ENCODE measurements at regions not wholly inside any gene's neighbourhood (a gene's known extent, or its start where the extent isn't known, plus 50 kb on each side); places are given as distances from the start of the nearest gene placed in this dataset.

- no peak for DNase-seq (ENCODE audit: low read depth, low spot score)
These were observed 200.5 kb upstream of the ACTBL2 start for GRCh38 chr5:57683036-57683630.

GRCh38 chr5:57681942-57682341 is 199.3 kb upstream of the ACTBL2 start:
- no peak for DNase-seq (ENCODE audit: low read depth, low spot score)

- no peak for DNase-seq (ENCODE audit: low read depth, low spot score)
These were observed 198.1 kb upstream of the ACTBL2 start for GRCh38 chr5:57680686-57681085.

- DNase-seq (ENCODE audit: low read depth, low spot score): no peak
These were observed 194.6 kb upstream of the ACTBL2 start for GRCh38 chr5:57677235-57677634.

GRCh38 chr5:57676222-57677098 is 193.8 kb upstream of the ACTBL2 start:
- DNase-seq (ENCODE audit: low read depth, low spot score): no peak

- DNase-seq (ENCODE audit: low read depth, low spot score): no peak
These were observed 192.6 kb upstream of the ACTBL2 start for GRCh38 chr5:57675236-57675635.

GRCh38 chr5:57671371-57671770 is 188.8 kb upstream of the ACTBL2 start:
- DNase-seq (ENCODE audit: low read depth, low spot score): no peak

GRCh38 chr5:57666582-57666981 is 184.0 kb upstream of the ACTBL2 start:
- no peak for DNase-seq (ENCODE audit: low read depth, low spot score)

GRCh38 chr5:57665146-57665936 is 182.7 kb upstream of the ACTBL2 start:
- no peak for DNase-seq (ENCODE audit: low read depth, low spot score)

- no peak for DNase-seq (ENCODE audit: low read depth, low spot score)
These were observed 182.1 kb upstream of the ACTBL2 start for GRCh38 chr5:57664700-57665099.

- DNase-seq (ENCODE audit: low read depth, low spot score): no peak
These were observed 180.9 kb upstream of the ACTBL2 start for GRCh38 chr5:57663466-57663865.

- DNase-seq (ENCODE audit: low read depth, low spot score): no peak
These were observed 180.4 kb upstream of the ACTBL2 start for GRCh38 chr5:57662991-57663390.

GRCh38 chr5:57659886-57660285 is 177.3 kb upstream of the ACTBL2 start:
- no peak for DNase-seq (ENCODE audit: low read depth, low spot score)

GRCh38 chr5:57658018-57658417 is 175.4 kb upstream of the ACTBL2 start:
- no peak for DNase-seq (ENCODE audit: low read depth, low spot score)

GRCh38 chr5:57655228-57655627 is 172.6 kb upstream of the ACTBL2 start:
- DNase-seq (ENCODE audit: low read depth, low spot score): no peak

- no peak for DNase-seq (ENCODE audit: low read depth, low spot score)
These were observed 171.2 kb upstream of the ACTBL2 start for GRCh38 chr5:57653636-57654290.

GRCh38 chr5:57651127-57651526 is 168.5 kb upstream of the ACTBL2 start:
- no peak for DNase-seq (ENCODE audit: low read depth, low spot score)

- DNase-seq (ENCODE audit: low read depth, low spot score): peak; percentile 17
These were observed 167.9 kb upstream of the ACTBL2 start for GRCh38 chr5:57650360-57651069.

GRCh38 chr5:57642698-57643097 is 160.1 kb upstream of the ACTBL2 start:
- DNase-seq (ENCODE audit: low read depth, low spot score): no peak

GRCh38 chr5:57642066-57642465 is 159.5 kb upstream of the ACTBL2 start:
- DNase-seq (ENCODE audit: low read depth, low spot score): no peak

GRCh38 chr5:57635146-57635777 is 152.7 kb upstream of the ACTBL2 start:
- DNase-seq (ENCODE audit: low read depth, low spot score): no peak

All from smooth muscle cell of the brain vasculature (primary cell).